HG03439 (cell line): ENCODE measurements at regions not wholly inside any gene's neighbourhood (a gene's known extent, or its start where the extent isn't known, plus 50 kb on each side); places are given as distances from the start of the nearest gene placed in this dataset.

Experiments
- ATAC-seq: cut with Tn5 transposase; IDR thresholded peaks from one replicate; pipeline ENCODE4 v1.9.1; 2021; ENCODE audit warnings: mild to moderate bottlenecking, moderate library complexity; ENCODE audit not compliant: unreplicated experiment

GRCh38 chr1:221335161-221336101, 406.5 kb downstream of the DUSP10 start:
- no peak for ATAC-seq

- ATAC-seq: no peak
Observed at GRCh38 chr1:221336126-221336525, 405.8 kb downstream of the DUSP10 start.

GRCh38 chr1:221337106-221337505, 404.8 kb downstream of the DUSP10 start:
- ATAC-seq: no peak

- ATAC-seq: no peak
Observed at GRCh38 chr1:221343136-221343535, 398.8 kb downstream of the DUSP10 start.

GRCh38 chr1:221343607-221344006, 398.3 kb downstream of the DUSP10 start:
- ATAC-seq: no peak

- no peak for ATAC-seq
Observed at GRCh38 chr1:221344693-221345092, 397.2 kb downstream of the DUSP10 start.

- ATAC-seq: no peak
Observed at GRCh38 chr1:221347706-221348105, 394.2 kb downstream of the DUSP10 start.

GRCh38 chr1:221350091-221350490, 391.8 kb downstream of the DUSP10 start:
- no peak for ATAC-seq

GRCh38 chr1:221356693-221357092, 385.2 kb downstream of the DUSP10 start:
- no peak for ATAC-seq

GRCh38 chr1:221363039-221363438, 378.9 kb downstream of the DUSP10 start:
- ATAC-seq: no peak

- ATAC-seq: no peak
Observed at GRCh38 chr1:221366495-221367110, 375.3 kb downstream of the DUSP10 start.

GRCh38 chr1:221371705-221372104, 370.2 kb downstream of the DUSP10 start:
- ATAC-seq: no peak

GRCh38 chr1:221373795-221374194, 368.1 kb downstream of the DUSP10 start:
- no peak for ATAC-seq

- no peak for ATAC-seq
Observed at GRCh38 chr1:221376286-221376685, 365.6 kb downstream of the DUSP10 start.

GRCh38 chr1:221381910-221382623, 359.8 kb downstream of the DUSP10 start:
- ATAC-seq: no peak

GRCh38 chr1:221392453-221392852, 349.4 kb downstream of the DUSP10 start:
- ATAC-seq: no peak

- ATAC-seq: no peak
Observed at GRCh38 chr1:221394011-221394544, 347.8 kb downstream of the DUSP10 start.

GRCh38 chr1:221396526-221396925, 345.4 kb downstream of the DUSP10 start:
- no peak for ATAC-seq

GRCh38 chr1:221397141-221397540, 344.7 kb downstream of the DUSP10 start:
- ATAC-seq: no peak

- no peak for ATAC-seq
Observed at GRCh38 chr1:221397606-221398005, 344.3 kb downstream of the DUSP10 start.

- no peak for ATAC-seq
Observed at GRCh38 chr1:221405146-221405545, 336.7 kb downstream of the DUSP10 start.
